ENCODE measurements at regions not wholly inside any gene's neighbourhood (a gene's known extent, or its start where the extent isn't known, plus 50 kb on each side); places are given as distances from the start of the nearest gene placed in this dataset.
"Not testable (repeated sequence)": the region's sequence is repeated elsewhere in the genome, so short reads cannot be mapped to it uniquely, and the experiment has no call there.

- DNase-seq (ENCODE audit: low read depth) = no peak
Observed at GRCh38 chr5:155620821-155621410, 607.4 kb downstream of the KIF4B start.

- DNase-seq (ENCODE audit: low read depth) = no peak
Observed at GRCh38 chr5:155624597-155625241, 611.2 kb downstream of the KIF4B start.

GRCh38 chr5:155625315-155625714, 611.8 kb downstream of the KIF4B start:
- no peak for DNase-seq (ENCODE audit: low read depth)

- no peak for DNase-seq (ENCODE audit: low read depth)
Observed at GRCh38 chr5:155625897-155626543, 612.5 kb downstream of the KIF4B start.

- no peak for DNase-seq (ENCODE audit: low read depth)
Observed at GRCh38 chr5:155626592-155626991, 613.0 kb downstream of the KIF4B start.

- no peak for DNase-seq (ENCODE audit: low read depth)
Observed at GRCh38 chr5:155628346-155628745, 614.8 kb downstream of the KIF4B start.

GRCh38 chr5:155629597-155629996, 616.0 kb downstream of the KIF4B start:
- DNase-seq (ENCODE audit: low read depth) = no peak

GRCh38 chr5:155631116-155631515, 617.6 kb downstream of the KIF4B start:
- no peak for DNase-seq (ENCODE audit: low read depth)

DNA sequence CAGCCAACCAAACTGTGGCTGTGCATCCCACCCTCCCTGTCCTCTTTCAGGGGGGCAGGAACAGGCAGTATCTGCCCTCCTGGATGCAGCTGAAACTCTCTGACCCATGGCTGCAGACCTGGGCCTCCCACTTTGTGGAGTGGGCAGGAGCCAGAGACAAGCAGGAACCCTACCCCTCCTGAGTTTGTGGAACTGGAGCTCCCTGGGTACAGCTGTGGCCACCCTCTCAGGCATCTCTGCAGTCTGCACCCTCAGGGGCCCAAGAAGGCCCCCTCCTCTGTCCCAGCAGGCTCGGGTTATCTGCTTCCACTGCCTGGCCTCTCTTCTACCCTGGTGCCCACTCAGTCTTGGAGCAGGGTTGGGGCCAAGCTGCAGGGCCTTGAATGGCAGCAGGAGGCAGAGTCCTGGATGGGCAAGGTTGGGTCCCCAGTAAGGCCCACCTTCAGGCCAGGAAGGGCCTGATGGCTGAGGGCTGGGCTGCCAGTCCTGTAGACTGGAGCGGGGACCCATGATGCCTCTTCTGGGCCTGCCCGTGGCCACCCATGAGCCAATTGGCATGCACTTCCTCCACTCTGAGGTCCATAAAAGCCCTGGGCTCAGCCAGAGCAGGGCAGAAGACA, 619.9 kb downstream of the KIF4B start:
- DNase-seq (ENCODE audit: low read depth) = no peak

DNA sequence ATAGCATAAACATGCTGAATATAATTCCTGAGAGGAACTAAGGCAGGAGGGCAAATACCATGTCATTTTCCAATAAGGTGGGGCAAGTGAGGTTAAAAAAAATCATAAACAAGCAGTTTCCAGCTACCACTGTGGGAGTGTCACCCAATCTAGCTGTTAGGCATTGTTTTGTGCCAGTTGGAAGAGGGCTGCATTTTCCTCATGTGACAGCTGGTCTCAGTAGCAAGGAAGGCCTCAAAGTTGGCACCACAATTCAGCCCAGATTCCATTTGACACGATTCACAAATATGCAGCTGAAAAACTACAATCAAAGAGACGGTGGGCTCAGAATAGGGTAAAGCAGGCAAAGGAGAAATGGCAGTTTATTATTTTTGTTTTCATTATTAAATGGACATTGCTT, 636.1 kb downstream of the KIF4B start:
- DNase-seq (ENCODE audit: low read depth) = no peak

DNA sequence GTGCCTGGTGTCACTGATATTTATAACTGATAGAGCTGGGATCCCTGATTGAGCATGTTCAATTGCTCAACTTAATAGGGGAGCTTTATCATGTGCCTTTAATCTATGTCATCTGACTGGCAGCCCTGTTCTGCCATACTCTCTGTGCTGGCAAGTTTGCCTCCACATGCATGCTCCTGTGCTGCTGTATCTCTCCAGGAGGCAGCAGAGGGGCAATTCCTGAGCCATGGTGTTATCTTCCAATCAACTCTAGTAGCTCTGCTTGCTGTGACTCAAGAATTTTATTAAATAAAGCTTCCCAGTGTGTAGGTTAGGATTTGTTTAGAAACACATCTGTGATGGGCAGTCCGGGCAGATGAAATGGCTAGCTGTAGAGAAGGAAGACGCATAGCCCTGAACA, 642.0 kb downstream of the KIF4B start:
- DNase-seq (ENCODE audit: low read depth) = no peak

DNA sequence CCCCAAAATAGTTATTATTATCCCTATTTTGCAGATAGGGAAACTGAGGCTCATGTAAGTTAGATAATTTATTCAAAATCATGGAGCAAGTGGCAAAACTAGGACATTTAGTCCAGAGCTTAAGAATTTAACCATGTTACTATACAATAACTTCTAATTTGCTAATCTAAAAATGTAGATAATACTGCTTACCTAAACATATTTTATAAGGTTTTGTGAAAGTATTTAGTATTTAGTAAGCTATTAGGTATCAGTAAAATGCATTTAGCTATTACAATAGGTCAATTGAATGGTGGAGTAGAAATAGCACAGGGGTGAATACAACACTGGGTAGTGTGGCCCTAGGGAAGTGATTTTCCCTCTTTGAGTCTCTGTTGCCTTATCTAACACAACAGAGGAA, 648.3 kb downstream of the KIF4B start:
- DNase-seq (ENCODE audit: low read depth) = no peak

DNA sequence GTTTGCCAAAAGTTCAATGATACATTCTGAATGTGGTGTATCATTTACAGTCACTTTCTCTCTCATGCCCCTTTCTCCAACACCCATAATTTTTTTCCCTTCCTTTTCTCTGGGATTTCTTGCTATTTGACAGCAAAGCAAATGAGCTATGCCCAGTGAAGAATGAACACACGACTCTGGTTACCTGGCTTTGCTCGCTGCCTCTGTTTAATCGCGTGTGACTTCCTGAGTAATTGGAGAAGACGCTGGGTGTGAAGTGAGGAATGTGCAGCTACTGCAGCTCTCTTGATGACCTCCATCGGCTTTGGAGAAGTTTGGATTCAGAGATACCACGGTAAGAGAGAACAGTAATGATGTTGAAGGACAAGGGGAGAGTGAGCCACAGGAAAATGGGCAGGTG, 651.8 kb downstream of the KIF4B start:
- DNase-seq (ENCODE audit: low read depth) = no peak

DNA sequence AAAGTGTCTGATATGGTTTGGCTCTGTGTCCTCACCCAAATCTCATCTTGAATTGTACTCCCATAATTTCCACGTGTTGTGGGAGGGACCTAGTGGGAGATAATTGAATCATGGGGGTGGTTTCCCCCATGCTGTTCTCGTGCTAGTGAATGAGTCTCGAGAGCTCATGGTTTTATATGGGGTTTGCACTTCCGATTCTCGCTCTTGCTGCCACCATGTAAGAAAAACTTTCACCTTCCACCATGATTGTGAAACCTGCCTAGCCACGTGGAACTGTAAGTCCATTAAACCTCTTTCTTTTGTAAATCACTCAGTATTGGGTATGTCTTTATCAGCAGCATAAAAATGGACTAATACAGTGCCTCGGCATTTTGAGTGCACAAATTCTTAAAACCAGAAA, 655.0 kb upstream of the SGCD start:
- not testable (repeated sequence) for DNase-seq (ENCODE audit: low read depth)

DNA sequence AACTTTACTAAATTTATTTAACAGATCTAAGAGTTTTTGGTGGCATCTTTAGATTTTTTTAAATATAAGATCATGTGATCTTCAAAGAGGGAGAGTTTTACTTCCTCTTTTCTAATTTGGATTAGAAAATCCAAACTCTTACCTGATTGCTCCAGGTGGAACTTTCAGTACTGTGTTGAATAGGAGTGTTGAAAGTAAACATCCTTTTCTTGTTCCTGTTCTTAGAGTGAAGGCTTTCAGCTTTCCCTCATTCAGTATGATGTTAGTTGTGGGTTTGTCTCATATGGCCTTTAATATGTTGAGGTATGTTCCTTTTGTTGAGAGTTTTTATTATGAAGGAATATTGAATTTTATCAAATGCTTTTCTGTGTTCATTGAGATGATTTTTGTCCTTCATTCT, 650.0 kb upstream of the SGCD start:
- no peak for DNase-seq (ENCODE audit: low read depth)

DNA sequence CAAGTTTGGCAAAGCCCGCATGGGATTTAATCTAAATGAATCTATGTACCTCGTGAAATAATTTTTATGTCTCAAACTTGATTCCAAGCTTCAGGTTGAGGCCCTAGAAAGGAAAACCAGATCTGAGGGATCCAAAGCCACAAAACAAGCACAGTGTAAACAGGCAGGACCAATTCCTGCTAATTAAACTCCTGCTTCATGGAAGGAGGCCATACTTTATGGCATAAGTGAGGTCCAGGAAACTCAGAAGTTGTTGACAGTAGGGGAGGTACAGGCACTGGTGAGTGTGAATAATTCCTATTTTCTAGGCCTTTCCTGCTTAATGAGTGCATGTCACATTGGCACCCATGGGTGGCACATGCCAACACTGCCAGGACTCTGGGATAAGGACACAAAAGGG, 648.6 kb upstream of the SGCD start:
- DNase-seq (ENCODE audit: low read depth) = no peak

GRCh38 chr5:155679530-155679929, 647.4 kb upstream of the SGCD start:
- DNase-seq (ENCODE audit: low read depth) = no peak

- DNase-seq (ENCODE audit: low read depth) = no peak
Observed at GRCh38 chr5:155684417-155684816, 642.5 kb upstream of the SGCD start.

- no peak for DNase-seq (ENCODE audit: low read depth)
Observed at GRCh38 chr5:155686131-155686530, 640.8 kb upstream of the SGCD start.

- DNase-seq (ENCODE audit: low read depth) = no peak
Observed at GRCh38 chr5:155689406-155689805, 637.6 kb upstream of the SGCD start.

- no peak for DNase-seq (ENCODE audit: low read depth)
Observed at GRCh38 chr5:155696362-155696761, 630.6 kb upstream of the SGCD start.

GRCh38 chr5:155697236-155697635, 629.7 kb upstream of the SGCD start:
- no peak for DNase-seq (ENCODE audit: low read depth)

DNA sequence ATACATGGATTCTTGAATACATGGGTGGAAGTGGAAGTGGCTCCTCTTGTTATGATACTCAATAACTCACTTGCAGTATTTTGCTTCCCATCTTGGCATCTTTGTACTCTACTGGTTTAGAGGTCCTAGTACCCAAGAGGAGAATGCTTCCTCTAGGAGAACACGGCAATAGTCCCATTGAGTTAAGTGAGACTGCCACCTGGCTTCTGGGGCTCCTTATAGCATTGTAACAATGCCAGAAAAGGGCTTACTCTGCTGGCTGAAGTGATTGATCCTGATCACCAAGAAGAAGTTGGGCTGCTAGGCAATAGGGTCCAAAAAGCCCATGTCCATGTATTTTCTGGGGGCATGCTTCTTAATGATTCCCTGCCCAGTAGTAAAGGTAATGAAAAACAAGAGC, 627.6 kb upstream of the SGCD start:
- DNase-seq (ENCODE audit: low read depth) = no peak
